ENCODE measurements at regions not wholly inside any gene's neighbourhood (a gene's known extent, or its start where the extent isn't known, plus 50 kb on each side); places are given as distances from the start of the nearest gene placed in this dataset.

DNA sequence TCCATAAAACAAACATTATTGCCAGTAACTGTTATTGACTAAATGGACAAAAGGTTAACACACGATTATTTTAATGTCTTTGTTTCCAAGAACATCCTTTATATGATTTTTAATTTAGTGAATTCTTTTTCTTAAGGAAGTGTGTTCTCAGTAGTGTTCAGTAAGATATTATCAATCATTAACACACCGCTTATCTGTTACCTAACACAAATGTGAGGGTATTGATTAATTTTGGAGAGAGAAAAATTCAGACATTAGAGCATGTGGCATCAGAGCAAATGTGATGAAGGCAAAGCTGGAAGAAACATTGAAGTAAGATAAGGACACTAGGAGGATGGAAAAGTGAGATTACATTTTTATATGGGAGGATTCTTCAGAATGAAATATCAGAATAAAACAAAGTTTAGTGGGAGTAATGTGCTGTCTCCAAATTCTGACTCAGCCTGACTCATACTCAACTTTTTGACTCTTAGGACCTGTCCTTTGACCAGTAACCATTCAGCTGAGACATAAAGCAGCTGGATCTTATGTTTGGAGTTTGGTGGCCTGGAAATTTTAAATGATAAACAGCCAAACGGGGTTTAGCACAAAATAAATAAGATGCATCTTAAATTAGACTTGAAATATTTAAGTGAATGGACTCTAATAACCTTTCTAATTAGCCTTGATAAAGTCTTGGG is 348.6 kb downstream of the CD109 start:
- WGBS, 2 donors (ENCODE audit: low coverage in 1 of 2) = 65 to 74% methylated on average over 2 to 3 of the region's 3 CpGs

DNA sequence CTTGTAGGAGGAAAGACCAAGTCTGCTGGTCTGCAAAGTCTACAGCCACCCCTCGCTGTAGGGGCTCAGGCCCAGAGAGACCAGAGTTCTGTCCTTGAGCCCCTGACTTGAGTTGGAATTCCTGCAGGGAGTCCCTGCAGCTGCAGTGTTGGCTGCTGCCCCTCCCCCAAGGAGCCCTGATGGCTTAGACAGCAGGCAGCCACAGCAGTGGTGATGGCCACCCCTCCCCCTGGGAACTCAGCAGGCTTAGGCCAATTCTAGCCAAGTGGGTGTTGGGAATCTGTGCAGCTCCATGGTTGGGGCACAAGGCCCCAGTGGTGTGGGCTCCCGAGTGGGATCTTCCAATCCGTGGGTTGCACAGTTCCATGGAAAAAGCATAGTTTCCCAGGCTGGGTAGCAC is 345.4 kb downstream of the CD109 start:
- in situ Hi-C loops (cut with MboI; ENCODE audit: low pct_ligation_motif_present in 1 of 4, low pct_unique_long_range_greater_than_20kb in 1 of 4, low sequenced_read_pairs in 3 of 4) (no loop called here), intact Hi-C loops (cut with DNase I; ENCODE audit: low total_unique reads) (no loop called here)
- Histone ChIP-seq H3K27ac (no peak overlapping the region), H3K4me3 (no peak overlapping the region), H3K4me1 (no peaks in the 10 kb centered on the region), H3K36me3 (no peaks in the 10 kb centered on the region), H3K27me3 (no peaks in the 10 kb centered on the region), H3K9me3 (no peaks in the 10 kb centered on the region)
- no peak for DNase-seq
- WGBS, 2 donors (ENCODE audit: low coverage in 1 of 2) = 80 to 84% methylated on average over 1 to 2 of the region's 3 CpGs
- no peak for TF ChIP-seq EP300 (IDR thresholded peaks at IDR 0.05; ENCODE audit: low read depth)
- no peak for TF ChIP-seq POLR2AphosphoS5 (IDR thresholded peaks at IDR 0.05)
- TF ChIP-seq, protein P1, sequence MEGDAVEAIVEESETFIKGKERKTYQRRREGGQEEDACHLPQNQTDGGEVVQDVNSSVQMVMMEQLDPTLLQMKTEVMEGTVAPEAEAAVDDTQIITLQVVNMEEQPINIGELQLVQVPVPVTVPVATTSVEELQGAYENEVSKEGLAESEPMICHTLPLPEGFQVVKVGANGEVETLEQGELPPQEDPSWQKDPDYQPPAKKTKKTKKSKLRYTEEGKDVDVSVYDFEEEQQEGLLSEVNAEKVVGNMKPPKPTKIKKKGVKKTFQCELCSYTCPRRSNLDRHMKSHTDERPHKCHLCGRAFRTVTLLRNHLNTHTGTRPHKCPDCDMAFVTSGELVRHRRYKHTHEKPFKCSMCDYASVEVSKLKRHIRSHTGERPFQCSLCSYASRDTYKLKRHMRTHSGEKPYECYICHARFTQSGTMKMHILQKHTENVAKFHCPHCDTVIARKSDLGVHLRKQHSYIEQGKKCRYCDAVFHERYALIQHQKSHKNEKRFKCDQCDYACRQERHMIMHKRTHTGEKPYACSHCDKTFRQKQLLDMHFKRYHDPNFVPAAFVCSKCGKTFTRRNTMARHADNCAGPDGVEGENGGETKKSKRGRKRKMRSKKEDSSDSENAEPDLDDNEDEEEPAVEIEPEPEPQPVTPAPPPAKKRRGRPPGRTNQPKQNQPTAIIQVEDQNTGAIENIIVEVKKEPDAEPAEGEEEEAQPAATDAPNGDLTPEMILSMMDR (IDR thresholded peaks at IDR 0.05) = no peak
- no peak for TF ChIP-seq POLR2A (IDR thresholded peaks at IDR 0.05)

More for the DNA sequence above, 348.6 kb downstream of the CD109 start:
- no peak overlapping the region for H3K4me3 ChIP-seq
- peaks cover 0 to 6% of the 10 kb centered on the region in 2 donors for H3K9me3 ChIP-seq
- TF ChIP-seq, protein P1 (IDR thresholded peaks at IDR 0.05) = no peak
- TF ChIP-seq POLR2A (IDR thresholded peaks at IDR 0.05) (no peak), EP300 (IDR thresholded peaks at IDR 0.05; ENCODE audit: low read depth) (no peak), POLR2AphosphoS5 (IDR thresholded peaks at IDR 0.05) (peak in 2 of 3 donors; percentile 7 to 20)
- no peaks in the 10 kb centered on the region for H3K27me3 ChIP-seq
- no peak overlapping the region for H3K27ac ChIP-seq
- no peaks in the 10 kb centered on the region for H3K4me1 ChIP-seq
- intact Hi-C loops (cut with DNase I; ENCODE audit: low total_unique reads) = no loop called here
- H3K36me3 ChIP-seq = no peaks in the 10 kb centered on the region
- no peak for DNase-seq
- in situ Hi-C loops (cut with MboI; ENCODE audit: low pct_ligation_motif_present in 1 of 4, low pct_unique_long_range_greater_than_20kb in 1 of 4, low sequenced_read_pairs in 3 of 4) = no loop called here

DNA sequence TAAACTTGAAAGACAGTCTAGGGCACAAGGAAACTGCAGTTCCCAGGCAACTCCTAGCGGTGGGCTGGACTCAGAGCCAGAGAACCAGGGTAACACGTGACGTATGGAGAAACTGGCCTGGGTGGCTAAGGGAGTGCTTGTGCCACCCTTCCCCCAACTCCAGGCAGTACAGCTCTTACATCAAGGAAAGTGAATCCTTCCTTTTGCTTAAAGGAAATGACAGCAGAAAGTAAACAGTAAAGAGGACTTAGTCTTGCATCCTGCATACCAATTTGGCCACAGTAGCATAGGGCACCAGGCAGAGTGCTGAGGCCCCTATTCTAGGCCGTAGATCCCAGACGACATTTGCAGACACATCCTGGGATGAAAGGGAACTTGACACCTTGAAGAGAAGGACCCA is 322.8 kb downstream of the CD109 start:
- Histone ChIP-seq H3K27me3 (no peaks in the 10 kb centered on the region), H3K27ac (no peak overlapping the region), H3K36me3 (no peaks in the 10 kb centered on the region), H3K4me1 (no peaks in the 10 kb centered on the region), H3K4me3 (no peak overlapping the region), H3K9me3 (no peaks in the 10 kb centered on the region)
- 60 to 80% methylated on average over 1 to 5 of the region's 5 CpGs for WGBS, 2 donors (ENCODE audit: low coverage in 1 of 2)
- TF ChIP-seq, protein P1 (IDR thresholded peaks at IDR 0.05) = no peak
- no peak for TF ChIP-seq POLR2AphosphoS5 (IDR thresholded peaks at IDR 0.05)
- no peak for TF ChIP-seq POLR2A (IDR thresholded peaks at IDR 0.05)
- TF ChIP-seq EP300 (IDR thresholded peaks at IDR 0.05; ENCODE audit: low read depth) = no peak
- in situ Hi-C loops (cut with MboI; ENCODE audit: low pct_ligation_motif_present in 1 of 4, low pct_unique_long_range_greater_than_20kb in 1 of 4, low sequenced_read_pairs in 3 of 4) = no loop called here
- DNase-seq = no peak
- intact Hi-C loops (cut with DNase I; ENCODE audit: low total_unique reads) = no loop called here

DNA sequence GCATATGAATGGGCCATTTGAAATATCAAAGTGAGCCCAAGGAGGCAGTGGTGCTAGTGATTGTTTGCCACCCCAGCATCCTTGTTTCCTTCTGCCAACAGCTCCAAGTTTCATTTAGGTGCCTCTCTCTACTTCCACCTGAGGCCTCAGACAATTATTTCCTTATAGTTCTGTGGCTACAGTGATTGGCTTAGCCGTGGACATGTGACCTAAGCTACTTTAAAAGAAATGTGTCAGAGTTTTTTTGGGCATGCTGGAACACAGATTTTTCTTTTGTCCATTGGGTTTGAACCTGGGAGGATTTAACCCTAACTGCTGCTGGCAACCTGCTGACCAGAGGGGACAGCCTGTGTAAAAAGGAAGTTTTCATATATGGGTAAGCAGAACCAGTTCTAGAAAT is 319.4 kb downstream of the CD109 start:
- Histone ChIP-seq H3K36me3 (no peaks in the 10 kb centered on the region), H3K27me3 (no peaks in the 10 kb centered on the region), H3K9me3 (no peaks in the 10 kb centered on the region), H3K4me3 (no peak overlapping the region), H3K27ac (no peak overlapping the region), H3K4me1 (no peaks in the 10 kb centered on the region)
- 39% methylated on average over 1 of the region's 1 CpG; no CpG with 5 or more reads in 1 of the 2 donors for WGBS, 2 donors (ENCODE audit: low coverage in 1 of 2)
- intact Hi-C loops (cut with DNase I; ENCODE audit: low total_unique reads) = no loop called here
- in situ Hi-C loops (cut with MboI; ENCODE audit: low pct_ligation_motif_present in 1 of 4, low pct_unique_long_range_greater_than_20kb in 1 of 4, low sequenced_read_pairs in 3 of 4) = no loop called here
- TF ChIP-seq POLR2A (IDR thresholded peaks at IDR 0.05) (no peak), POLR2AphosphoS5 (IDR thresholded peaks at IDR 0.05) (no peak), EP300 (IDR thresholded peaks at IDR 0.05; ENCODE audit: low read depth) (no peak)
- TF ChIP-seq, protein P1 (IDR thresholded peaks at IDR 0.05) = no peak
- no peak for DNase-seq

All from transverse colon (tissue), 4 donors.